ENCODE measurements at regions not wholly inside any gene's neighbourhood (a gene's known extent, or its start where the extent isn't known, plus 50 kb on each side); places are given as distances from the start of the nearest gene placed in this dataset.

DNA sequence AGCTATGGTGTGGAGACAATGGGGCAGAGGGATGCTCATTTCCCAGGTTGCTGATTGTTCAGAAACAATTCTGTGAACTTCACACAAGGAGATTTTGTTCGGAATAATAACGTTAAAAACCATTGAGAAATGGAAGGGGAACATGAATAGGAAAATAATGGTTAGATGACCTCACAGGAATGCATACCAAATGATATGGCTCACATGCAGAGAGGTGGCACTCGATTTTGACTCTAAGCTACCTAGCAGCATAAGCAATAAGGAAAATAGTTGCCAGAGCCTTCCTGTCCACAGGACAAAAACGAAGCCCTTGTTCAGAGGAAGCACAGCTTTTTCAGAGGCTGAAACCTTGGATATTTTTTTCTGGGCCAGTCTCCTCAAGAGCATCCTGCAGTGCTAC is 293.1 kb downstream of the ZEB1 start:
- H3K9me3 Mint-ChIP-seq, result no peaks in the 10 kb centered on the region
- ATAC-seq, result no peak
- H3K4me3 Mint-ChIP-seq, result no peak overlapping the region
- DNase-seq, result no peak
- Histone ChIP-seq H3K4me3 (ENCODE audit: low read length) (no peak overlapping the region), H3K27me3 (ENCODE audit: control insufficient read depth, insufficient read depth, low read length) (no peaks in the 10 kb centered on the region), H3K4me1 (ENCODE audit: control insufficient read depth, insufficient read depth, low read length) (no peaks in the 10 kb centered on the region), H3K36me3 (ENCODE audit: control insufficient read depth, insufficient read depth, low read length) (no peaks in the 10 kb centered on the region), H3K27ac (ENCODE audit: low read length) (no peak overlapping the region), H3K9me3 (ENCODE audit: control insufficient read depth, insufficient read depth, low read length) (no peaks in the 10 kb centered on the region)
- intact Hi-C loops (cut with micrococcal nuclease), result no loop called here
- WGBS (ENCODE audit: insufficient coverage), result 74% methylated on average over 4 of the region's 4 CpGs
- H3K4me1 Mint-ChIP-seq, result no peaks in the 10 kb centered on the region
- no peak overlapping the region for H3K27ac Mint-ChIP-seq
- H3K27me3 Mint-ChIP-seq (ENCODE audit: low read depth in 2 of 2), result peaks cover 23 to 38% of the 10 kb centered on the region in 2 donors
- no peaks in the 10 kb centered on the region for H3K36me3 Mint-ChIP-seq
- TF ChIP-seq, protein P1, sequence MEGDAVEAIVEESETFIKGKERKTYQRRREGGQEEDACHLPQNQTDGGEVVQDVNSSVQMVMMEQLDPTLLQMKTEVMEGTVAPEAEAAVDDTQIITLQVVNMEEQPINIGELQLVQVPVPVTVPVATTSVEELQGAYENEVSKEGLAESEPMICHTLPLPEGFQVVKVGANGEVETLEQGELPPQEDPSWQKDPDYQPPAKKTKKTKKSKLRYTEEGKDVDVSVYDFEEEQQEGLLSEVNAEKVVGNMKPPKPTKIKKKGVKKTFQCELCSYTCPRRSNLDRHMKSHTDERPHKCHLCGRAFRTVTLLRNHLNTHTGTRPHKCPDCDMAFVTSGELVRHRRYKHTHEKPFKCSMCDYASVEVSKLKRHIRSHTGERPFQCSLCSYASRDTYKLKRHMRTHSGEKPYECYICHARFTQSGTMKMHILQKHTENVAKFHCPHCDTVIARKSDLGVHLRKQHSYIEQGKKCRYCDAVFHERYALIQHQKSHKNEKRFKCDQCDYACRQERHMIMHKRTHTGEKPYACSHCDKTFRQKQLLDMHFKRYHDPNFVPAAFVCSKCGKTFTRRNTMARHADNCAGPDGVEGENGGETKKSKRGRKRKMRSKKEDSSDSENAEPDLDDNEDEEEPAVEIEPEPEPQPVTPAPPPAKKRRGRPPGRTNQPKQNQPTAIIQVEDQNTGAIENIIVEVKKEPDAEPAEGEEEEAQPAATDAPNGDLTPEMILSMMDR (IDR thresholded peaks at IDR 0.05), result no peak

GRCh38 chr10:31611161-31611560 is 292.1 kb downstream of the ZEB1 start:
- ATAC-seq (no peak), DNase-seq (no peak)
- H3K36me3 ChIP-seq (ENCODE audit: control insufficient read depth, insufficient read depth, low read length), result no peaks in the 10 kb centered on the region
- intact Hi-C loops (cut with micrococcal nuclease), result no loop called here
- H3K36me3 Mint-ChIP-seq, result no peaks in the 10 kb centered on the region
- TF ChIP-seq, protein P1 (IDR thresholded peaks at IDR 0.05), result no peak
- no peaks in the 10 kb centered on the region for H3K4me1 Mint-ChIP-seq
- no peaks in the 10 kb centered on the region for H3K4me1 ChIP-seq (ENCODE audit: control insufficient read depth, insufficient read depth, low read length)
- H3K4me3 ChIP-seq (ENCODE audit: low read length), result no peak overlapping the region
- 93% methylated on average over 7 of the region's 7 CpGs for WGBS (ENCODE audit: insufficient coverage)
- H3K9me3 ChIP-seq (ENCODE audit: control insufficient read depth, insufficient read depth, low read length), result no peaks in the 10 kb centered on the region
- H3K27ac ChIP-seq (ENCODE audit: low read length), result no peak overlapping the region
- H3K4me3 Mint-ChIP-seq, result no peak overlapping the region
- H3K27me3 Mint-ChIP-seq (ENCODE audit: low read depth in 2 of 2), result peaks cover 23 to 38% of the 10 kb centered on the region in 2 donors
- no peaks in the 10 kb centered on the region for H3K9me3 Mint-ChIP-seq
- no peaks in the 10 kb centered on the region for H3K27me3 ChIP-seq (ENCODE audit: control insufficient read depth, insufficient read depth, low read length)
- H3K27ac Mint-ChIP-seq, result no peak overlapping the region

DNA sequence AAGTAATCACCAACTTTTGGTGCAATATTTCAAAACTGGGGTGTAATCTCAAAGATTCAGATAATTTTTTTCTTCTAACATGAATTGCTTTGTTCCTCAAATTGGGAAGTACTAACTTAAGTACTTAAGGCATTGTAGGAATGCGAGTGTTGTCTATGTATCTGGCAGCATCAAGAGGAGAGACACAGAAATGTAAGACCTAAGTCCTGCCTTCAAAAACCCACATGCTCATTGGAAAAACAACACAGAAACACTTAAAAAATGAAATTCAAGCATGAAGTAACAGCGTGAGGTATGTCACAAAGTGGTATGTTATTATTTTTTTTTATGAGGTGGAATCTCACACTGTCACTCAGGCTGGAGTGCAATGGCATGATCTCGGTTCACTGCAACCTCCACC is 288.5 kb downstream of the ZEB1 start:
- H3K4me3 Mint-ChIP-seq, result no peak overlapping the region
- peaks cover 5% of the 10 kb centered on the region in 2 donors for H3K4me1 Mint-ChIP-seq
- no peak overlapping the region for H3K27ac ChIP-seq (ENCODE audit: low read length)
- no peak overlapping the region for H3K4me3 ChIP-seq (ENCODE audit: low read length)
- 92% methylated on average over 2 of the region's 3 CpGs for WGBS (ENCODE audit: insufficient coverage)
- ATAC-seq (no peak), DNase-seq (no peak)
- peaks cover 3% of the 10 kb centered on the region for H3K27me3 ChIP-seq (ENCODE audit: control insufficient read depth, insufficient read depth, low read length)
- peaks cover 15% of the 10 kb centered on the region for H3K4me1 ChIP-seq (ENCODE audit: control insufficient read depth, insufficient read depth, low read length)
- no peaks in the 10 kb centered on the region for H3K9me3 Mint-ChIP-seq
- H3K36me3 Mint-ChIP-seq, result no peaks in the 10 kb centered on the region
- TF ChIP-seq, protein P1 (IDR thresholded peaks at IDR 0.05), result no peak
- peaks cover 15 to 21% of the 10 kb centered on the region in 2 donors for H3K27me3 Mint-ChIP-seq (ENCODE audit: low read depth in 2 of 2)
- no peak overlapping the region for H3K27ac Mint-ChIP-seq
- no peaks in the 10 kb centered on the region for H3K9me3 ChIP-seq (ENCODE audit: control insufficient read depth, insufficient read depth, low read length)
- H3K36me3 ChIP-seq (ENCODE audit: control insufficient read depth, insufficient read depth, low read length), result no peaks in the 10 kb centered on the region
- intact Hi-C loops (cut with micrococcal nuclease), result no loop called here

DNA sequence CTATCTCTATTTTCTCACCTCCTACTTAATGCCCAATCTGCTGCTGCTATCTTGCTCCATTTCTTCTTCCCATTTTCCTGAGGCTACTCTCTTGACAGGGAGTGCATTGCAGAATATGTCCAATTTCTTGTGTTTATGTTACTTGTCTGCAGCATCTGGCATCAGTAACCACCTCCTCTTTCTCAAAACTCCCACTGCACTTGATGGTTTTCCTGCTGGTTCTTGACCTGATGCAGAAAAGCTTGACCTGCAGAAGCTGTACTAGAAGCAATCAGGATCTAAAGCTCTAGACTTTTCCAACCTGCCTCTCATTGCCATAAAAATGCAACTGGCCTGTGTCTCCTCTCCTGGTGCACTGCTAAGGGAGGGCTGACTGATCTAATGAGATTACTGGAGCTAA is 287.8 kb downstream of the ZEB1 start:
- DNase-seq (no peak), ATAC-seq (no peak)
- H3K4me1 Mint-ChIP-seq, result peaks cover 5% of the 10 kb centered on the region in 2 donors
- H3K27ac Mint-ChIP-seq, result no peak overlapping the region
- TF ChIP-seq, protein P1 (IDR thresholded peaks at IDR 0.05), result no peak
- no peak overlapping the region for H3K4me3 Mint-ChIP-seq
- Histone ChIP-seq H3K4me3 (ENCODE audit: low read length) (no peak overlapping the region), H3K36me3 (ENCODE audit: control insufficient read depth, insufficient read depth, low read length) (no peaks in the 10 kb centered on the region), H3K4me1 (ENCODE audit: control insufficient read depth, insufficient read depth, low read length) (peaks cover 15% of the 10 kb centered on the region), H3K9me3 (ENCODE audit: control insufficient read depth, insufficient read depth, low read length) (no peaks in the 10 kb centered on the region), H3K27ac (ENCODE audit: low read length) (no peak overlapping the region), H3K27me3 (ENCODE audit: control insufficient read depth, insufficient read depth, low read length) (peaks cover 3% of the 10 kb centered on the region)
- H3K27me3 Mint-ChIP-seq (ENCODE audit: low read depth in 2 of 2), result peaks cover 13 to 18% of the 10 kb centered on the region in 2 donors
- intact Hi-C loops (cut with micrococcal nuclease), result no loop called here
- H3K36me3 Mint-ChIP-seq, result no peaks in the 10 kb centered on the region
- H3K9me3 Mint-ChIP-seq, result no peaks in the 10 kb centered on the region
